B cell (primary cell): ENCODE measurements at regions not wholly inside any gene's neighbourhood (a gene's known extent, or its start where the extent isn't known, plus 50 kb on each side); places are given as distances from the start of the nearest gene placed in this dataset.

ENCODE experiments used
- ATAC-seq: fragments of 200-7000 bp; cut with Tn5 transposase; one replicate; pipeline ENCODE4 v1.10.0; 2021; ENCODE audit warnings: low read depth, mild to moderate bottlenecking, moderate number of reproducible peaks, moderate library complexity
- CTCF ChIA-PET: fragments of 350-600 bp; sonication (Branson Sonifier 250); formaldehyde crosslinking; loops from one replicate; lab custom pipeline; 2021; ENCODE audit warnings: antibody characterized with exemption, inconsistent platforms; lab: Charles Lee
- POLR2A ChIA-PET: fragments of 350-600 bp; sonication (Branson Sonifier 250); formaldehyde crosslinking; loops from one replicate; lab custom pipeline; 2021; ENCODE audit warnings: antibody characterized with exemption; lab: Charles Lee
- DNase-seq: peaks from one replicate; pipeline ENCODE4 v3.0.0; 2013
- H2AFZ ChIP-seq: 2 replicates; pipeline ENCODE4 v1.6.1; 2012; ENCODE audit warnings: mild to moderate bottlenecking, low read depth, low read length; ENCODE audit not compliant: insufficient read depth, poor library complexity, severe bottlenecking
- H3K27ac ChIP-seq, 2 donors: 1 replicate in 1 of 2; 2 replicates in 1 of 2; pipeline ENCODE4 v1.5.1; 2012 to 2013; ENCODE audit warnings: low read length in 2 of 2, mild to moderate bottlenecking in 2 of 2, moderate library complexity in 1 of 2
- H3K27me3 ChIP-seq, 4 experiments: fragments of 200-600 bp in 1 of 4; sonication (generic) in 1 of 4; replicated peaks in 1 of 4; 1 replicate in 2 of 4; 2 replicates in 2 of 4; pipeline versions ENCODE4 v1.6.1 to v1.7.0; 2013 to 2016; ENCODE audit warnings: low read length in 3 of 4, mild to moderate bottlenecking in 2 of 4, mixed read lengths in 1 of 4, moderate library complexity in 1 of 4; ENCODE audit not compliant: insufficient read depth in 4 of 4, control insufficient read depth in 3 of 4; ENCODE audit errors: control extremely low read depth in 1 of 4
- H3K36me3 ChIP-seq, 2 experiments: replicated peaks in 1 of 2; 1 replicate in 1 of 2; 2 replicates in 1 of 2; pipeline versions ENCODE4 v1.6.1 to v1.7.1; 2013; ENCODE audit warnings: low read length in 1 of 2; ENCODE audit not compliant: insufficient read depth in 2 of 2, control insufficient read depth in 1 of 2; ENCODE audit errors: control extremely low read depth in 1 of 2, extremely low read depth in 1 of 2
- H3K4me1 ChIP-seq, 2 donors: fragments of 200-600 bp in 1 of 2; sonication (generic) in 1 of 2; 1 replicate in 1 of 2; 2 replicates in 1 of 2; pipeline versions ENCODE4 v1.5.1 to v1.6.1; 2013 to 2017; ENCODE audit warnings: low read length in 2 of 2; ENCODE audit not compliant: control insufficient read depth in 2 of 2, insufficient read depth in 2 of 2
- H3K4me2 ChIP-seq: replicated peaks from 2 replicates; pipeline ENCODE3; 2012; ENCODE audit warnings: mild to moderate bottlenecking, low read depth, low read length; ENCODE audit not compliant: poor library complexity, severe bottlenecking
- H3K4me3 ChIP-seq, 5 experiments: fragments of 200-600 bp in 1 of 5; sonication (generic) in 1 of 5; 1 replicate in 3 of 5; 2 replicates in 2 of 5; pipeline versions ENCODE4 v1.5.1 to v1.7.0; 2011 to 2016; ENCODE audit warnings: low read length in 4 of 5, mild to moderate bottlenecking in 4 of 5, low read depth in 2 of 5, control low read depth in 1 of 5, moderate library complexity in 1 of 5; ENCODE audit not compliant: insufficient read depth in 1 of 5; ENCODE audit errors: control extremely low read depth in 1 of 5, extremely low read depth in 1 of 5
- H3K79me2 ChIP-seq: fragments of 200-600 bp; sonication (generic); one replicate; pipeline ENCODE4 v1.6.0; 2016; ENCODE audit warnings: low read length; ENCODE audit not compliant: control insufficient read depth, insufficient read depth
- H3K9ac ChIP-seq: fragments of 200-600 bp; sonication (generic); 2 replicates; pipeline ENCODE4 v1.6.1; 2017; ENCODE audit warnings: mild to moderate bottlenecking, low read length, moderate library complexity
- H3K9me3 ChIP-seq, 3 donors: one replicate each; pipeline versions ENCODE4 v1.6.1 to v1.7.1; 2013; ENCODE audit warnings: low read length in 2 of 3; ENCODE audit not compliant: control insufficient read depth in 2 of 3, insufficient read depth in 1 of 3; ENCODE audit errors: control extremely low read depth in 1 of 3
- H4K20me1 ChIP-seq: 2 replicates; pipeline ENCODE4 v1.6.0; 2012; ENCODE audit warnings: mild to moderate bottlenecking, low read length; ENCODE audit not compliant: insufficient read depth, control insufficient read depth, poor library complexity, severe bottlenecking
- H3K27ac Mint-ChIP-seq: one replicate; pipeline ENCODE4 v1.8.0; 2021; ENCODE audit warnings: mixed read lengths
- H3K27me3 Mint-ChIP-seq: one replicate; pipeline ENCODE4 v1.8.0; 2021; ENCODE audit warnings: mixed read lengths
- H3K4me1 Mint-ChIP-seq: one replicate; pipeline ENCODE4 v1.8.0; 2021; ENCODE audit warnings: mixed read lengths
- H3K4me3 Mint-ChIP-seq: one replicate; pipeline ENCODE4 v1.8.0; 2021; ENCODE audit warnings: mixed read lengths
- H3K9me3 Mint-ChIP-seq: one replicate; pipeline ENCODE4 v1.8.0; 2022; ENCODE audit warnings: mixed read lengths; ENCODE audit not compliant: insufficient read depth
- CTCF ChIP-seq: fragments of 200-600 bp; IDR thresholded peaks from one replicate; pipeline ENCODE4 v1.8.0; 2022; ENCODE audit warnings: antibody characterized with exemption, mild to moderate bottlenecking
- EZH2 ChIP-seq: IDR thresholded peaks from 2 replicates; pipeline ENCODE4 v1.6.1; 2012; ENCODE audit warnings: borderline replicate concordance, low read depth, mild to moderate bottlenecking, moderate library complexity, low read length; ENCODE audit not compliant: insufficient read depth, poor library complexity, severe bottlenecking
- WGBS: methylation state at CpG from one replicate; pipeline ENCODE4 v1.1.5; 2013; ENCODE audit warnings: missing lambda C conversion rate; ENCODE audit not compliant: insufficient coverage; 5-methylcytosine and 5-hydroxymethylcytosine counted together
- intact Hi-C: fragments of 100-400 bp; cut with micrococcal nuclease; formaldehyde crosslinking; loops from one replicate; pipeline ENCODE4 v1.10.0; 2022

GRCh38 chr11:80911666-80912065, 1470.8 kb upstream of the TENM4 start:
- H3K4me1 Mint-ChIP-seq = no peaks in the 10 kb centered on the region

GRCh38 chr11:80900265-80900664, 1459.4 kb upstream of the TENM4 start:
- no peaks in the 10 kb centered on the region for H3K4me1 Mint-ChIP-seq
- Histone ChIP-seq H3K4me2 (no peak overlapping the region), H3K4me1 (no peaks in the 10 kb centered on the region), H4K20me1 (no peaks in the 10 kb centered on the region), H2AFZ (no peak overlapping the region), H3K36me3 (no peaks in the 10 kb centered on the region), H3K27me3 (no peaks in the 10 kb centered on the region), H3K9ac (no peak overlapping the region), H3K4me3 (no peak overlapping the region), H3K27ac (no peak overlapping the region), H3K9me3 (peaks cover 0 to 7% (median 0%) of the 10 kb centered on the region in 3 donors), H3K79me2 (no peaks in the 10 kb centered on the region)
- intact Hi-C loops = no loop called here
- no peak for DNase-seq
- H3K27ac Mint-ChIP-seq = no peak overlapping the region
- no peaks in the 10 kb centered on the region for H3K27me3 Mint-ChIP-seq
- CTCF ChIA-PET = no interaction called here
- no peaks in the 10 kb centered on the region for H3K9me3 Mint-ChIP-seq
- no peak for ATAC-seq
- 50% methylated on average over 2 of the region's 2 CpGs for WGBS
- POLR2A ChIA-PET = no interaction called here
- TF ChIP-seq CTCF (no peak), EZH2 (no peak)
- no peak overlapping the region for H3K4me3 Mint-ChIP-seq

More at GRCh38 chr11:80911666-80912065, 1470.8 kb upstream of the TENM4 start:
- H3K9me3 Mint-ChIP-seq = peaks cover 3% of the 10 kb centered on the region
- H3K36me3 ChIP-seq = no peaks in the 10 kb centered on the region
- H3K4me2 ChIP-seq = no peak overlapping the region
- no peaks in the 10 kb centered on the region for H3K27me3 ChIP-seq
- H3K9ac ChIP-seq = no peak overlapping the region
- no peak overlapping the region for H3K27ac Mint-ChIP-seq
- CTCF ChIA-PET = no interaction called here
- no peaks in the 10 kb centered on the region for H3K27me3 Mint-ChIP-seq
- no peaks in the 10 kb centered on the region for H4K20me1 ChIP-seq
- DNase-seq (no peak), ATAC-seq (no peak)
- intact Hi-C loops = no loop called here
- H3K4me1 ChIP-seq = no peaks in the 10 kb centered on the region
- H3K27ac ChIP-seq = no peak overlapping the region
- H3K4me3 Mint-ChIP-seq = no peak overlapping the region
- no peak overlapping the region for H2AFZ ChIP-seq
- TF ChIP-seq CTCF = no peak
- H3K9me3 ChIP-seq = no peaks in the 10 kb centered on the region
- H3K79me2 ChIP-seq = no peaks in the 10 kb centered on the region
- WGBS = no CpG with 5 or more reads among the region's 1 CpG
- POLR2A ChIA-PET = no interaction called here
- H3K4me3 ChIP-seq = no peak overlapping the region
